HCT116 (cell line): ENCODE measurements at regions not wholly inside any gene's neighbourhood (a gene's known extent, or its start where the extent isn't known, plus 50 kb on each side); places are given as distances from the start of the nearest gene placed in this dataset.

ENCODE experiments used
- ATAC-seq: fragments of 200-7000 bp; cut with Tn5 transposase; 2 replicates; pipeline ENCODE4 v1.9.1; 2020; ENCODE audit warnings: mild to moderate bottlenecking, moderate library complexity
- BruUV-seq: library from RNA; stranded (reverse); fragments of 400-500 nt; replicated peaks from 2 replicates; lab custom pipeline; 2021; lab: Mats Ljungman, UMichigan
- CTCF ChIA-PET: fragments of 300-600 bp; sonication (Branson Sonifier 250); formaldehyde crosslinking; loops from one replicate; lab custom pipeline; 2021; ENCODE audit warnings: antibody characterized with exemption; lab: Charles Lee
- POLR2A ChIA-PET: fragments of 300-600, 350-600 bp; sonication (Branson Sonifier 250); formaldehyde crosslinking; loops from one replicate; lab custom pipeline; 2021; ENCODE audit warnings: antibody characterized with exemption; lab: Charles Lee
- RAD21 ChIA-PET, 2 experiments: fragments of 300-600 bp; sonication (Branson Sonifier 250); formaldehyde crosslinking; loops; one replicate each; lab custom pipeline; 2023; ENCODE audit warnings: low total read pairs in 2 of 2; ENCODE audit not compliant: uncharacterized antibody in 2 of 2, unreplicated experiment in 2 of 2, low non-redundant PET in 1 of 2; lab: Charles Lee
- DNase-seq: peaks from one replicate; pipeline ENCODE4 v3.0.0-alpha.2; 2010; ENCODE audit warnings: low read depth, low spot score
- H2AFZ ChIP-seq: fragments of 200-600 bp; shearing (Covaris generic), sonication (generic); 2 replicates; pipeline ENCODE4 v1.6.1; 2017; ENCODE audit warnings: low read depth, mixed run types, mixed read lengths, antibody characterized with exemption, low read length; ENCODE audit not compliant: poor library complexity, severe bottlenecking
- H3K27ac ChIP-seq: 2 replicates; pipeline ENCODE4 v1.5.1; 2012; ENCODE audit warnings: low read depth, low read length
- H3K27me3 ChIP-seq: fragments of 200-600 bp; sonication (generic); 2 replicates; pipeline ENCODE4 v1.6.1; 2016; ENCODE audit warnings: mixed run types, low read length, mixed read lengths; ENCODE audit not compliant: insufficient read depth
- H3K36me3 ChIP-seq, 2 experiments: fragments of 200-500 bp in 1 of 2; fragments of 200-600 bp in 1 of 2; sonication (Bioruptor generic) in 1 of 2; sonication (generic) in 1 of 2; 2 replicates each; pipeline versions ENCODE4 v1.5.1 to v1.6.1; 2014 to 2016; ENCODE audit warnings: low read length in 2 of 2, inconsistent platforms in 1 of 2, mixed read lengths in 1 of 2, mixed run types in 1 of 2; ENCODE audit not compliant: insufficient read depth in 2 of 2, control insufficient read depth in 1 of 2
- H3K4me1 ChIP-seq, 2 experiments: fragments of 200-600 bp in 1 of 2; sonication (generic) in 1 of 2; 2 replicates each; pipeline versions ENCODE4 v1.5.1 to v1.6.1; 2012 to 2017; ENCODE audit warnings: low read length in 2 of 2, inconsistent platforms in 1 of 2, mild to moderate bottlenecking in 1 of 2, mixed read lengths in 1 of 2, mixed run types in 1 of 2, moderate library complexity in 1 of 2; ENCODE audit not compliant: insufficient read depth in 2 of 2, control insufficient read depth in 1 of 2
- H3K4me2 ChIP-seq: fragments of 200-600 bp; sonication (generic); 2 replicates; pipeline ENCODE4 v1.6.1; 2017; ENCODE audit warnings: mixed run types, low read length, mixed read lengths
- H3K4me3 ChIP-seq, 2 experiments: fragments of 200-600 bp in 1 of 2; sonication (generic) in 1 of 2; replicated peaks in 1 of 2; 2 replicates each; pipeline ENCODE4 v1.5.1; 2011 to 2016; ENCODE audit warnings: low read length in 2 of 2, control low read depth in 1 of 2, low read depth in 1 of 2, mild to moderate bottlenecking in 1 of 2, mixed read lengths in 1 of 2, mixed run types in 1 of 2
- H3K79me2 ChIP-seq: fragments of 200-600 bp; sonication (generic); 2 replicates; pipeline ENCODE4 v1.6.1; 2017; ENCODE audit warnings: mild to moderate bottlenecking, mixed run types, low read length, moderate library complexity, mixed read lengths; ENCODE audit not compliant: insufficient read depth
- H3K9ac ChIP-seq: fragments of 200-600 bp; sonication (generic); 2 replicates; pipeline ENCODE4 v1.6.1; 2016; ENCODE audit warnings: low read length, mixed read lengths
- H3K9me2 ChIP-seq: fragments of 200-600 bp; sonication (generic), shearing (Covaris generic); 2 replicates; pipeline ENCODE4 v1.6.1; 2017; ENCODE audit warnings: mixed run types, mild to moderate bottlenecking, moderate library complexity; ENCODE audit not compliant: insufficient read depth
- H3K9me3 ChIP-seq, 2 experiments: fragments of 200-500 bp in 1 of 2; fragments of 200-600 bp in 1 of 2; sonication (Bioruptor generic) in 1 of 2; sonication (generic) in 1 of 2; 2 replicates each; pipeline ENCODE4 v1.6.1; 2014 to 2017; ENCODE audit warnings: low read length in 2 of 2, mixed read lengths in 2 of 2, inconsistent platforms in 1 of 2, low read depth in 1 of 2, mild to moderate bottlenecking in 1 of 2, mixed run types in 1 of 2, moderate library complexity in 1 of 2; ENCODE audit not compliant: control insufficient read depth in 1 of 2, insufficient read depth in 1 of 2
- H4K20me1 ChIP-seq: fragments of 200-600 bp; sonication (generic), shearing (Covaris generic); 2 replicates; pipeline ENCODE4 v1.6.1; 2017; ENCODE audit warnings: mixed run types, mild to moderate bottlenecking, moderate library complexity; ENCODE audit not compliant: insufficient read depth
- ATF3 ChIP-seq: IDR thresholded peaks from 2 replicates; pipeline ENCODE4 v1.6.1; 2012
- CBX3 ChIP-seq: IDR thresholded peaks from 2 replicates; pipeline ENCODE4 v1.6.1; 2012; ENCODE audit warnings: low read depth
- CEBPB ChIP-seq: IDR thresholded peaks from 2 replicates; pipeline ENCODE4 v1.6.1; 2012; ENCODE audit warnings: low read depth
- CTCF ChIP-seq, 3 experiments: fragments of 200-600 bp in 1 of 3; sonication (generic) in 1 of 3; IDR thresholded peaks in 2 of 3; conservative IDR thresholded peaks in 1 of 3; 2 replicates each; pipeline ENCODE4 v1.5.1; 2012 to 2017; ENCODE audit warnings: low read depth in 2 of 3, low read length in 2 of 3, antibody characterized with exemption in 1 of 3, borderline replicate concordance in 1 of 3, control low read depth in 1 of 3, mild to moderate bottlenecking in 1 of 3, mixed read lengths in 1 of 3, mixed run types in 1 of 3, moderate library complexity in 1 of 3; ENCODE audit not compliant: insufficient read depth in 1 of 3
- EGR1 ChIP-seq: IDR thresholded peaks from 2 replicates; pipeline ENCODE4 v1.6.1; 2012; ENCODE audit warnings: low read depth
- FOSL1 ChIP-seq: IDR thresholded peaks from 2 replicates; pipeline ENCODE4 v1.6.1; 2012; ENCODE audit warnings: low read depth
- JUND ChIP-seq: IDR thresholded peaks from 2 replicates; pipeline ENCODE4 v1.6.1; 2012
- POLR2A ChIP-seq: IDR thresholded peaks from 2 replicates; pipeline ENCODE4 v1.7.0; 2011; ENCODE audit warnings: borderline replicate concordance; ENCODE audit not compliant: insufficient read depth, insufficient read length; ENCODE audit errors: extremely low read depth
- POLR2AphosphoS5 ChIP-seq: IDR thresholded peaks from 2 replicates; pipeline ENCODE4 v1.6.1; 2011; ENCODE audit warnings: mild to moderate bottlenecking, low read depth, low read length, moderate library complexity
- RAD21 ChIP-seq: IDR thresholded peaks from 2 replicates; pipeline ENCODE4 v1.6.1; 2012; ENCODE audit warnings: low read depth, mild to moderate bottlenecking
- SIN3A ChIP-seq: IDR thresholded peaks from 2 replicates; pipeline ENCODE4 v1.6.1; 2012; ENCODE audit warnings: low read depth
- SP1 ChIP-seq: IDR thresholded peaks from 2 replicates; pipeline ENCODE4 v1.6.1; 2012; ENCODE audit warnings: low read depth
- SRF ChIP-seq: IDR thresholded peaks from 2 replicates; pipeline ENCODE4 v1.6.1; 2012; ENCODE audit warnings: low read depth
- YY1 ChIP-seq: IDR thresholded peaks from 2 replicates; pipeline ENCODE4 v1.6.1; 2011; ENCODE audit warnings: low read length, low read depth, moderate library complexity, mild to moderate bottlenecking; ENCODE audit not compliant: insufficient replicate concordance; ENCODE audit errors: extremely low read depth
- ZFX ChIP-seq: fragments of 450-650 bp; IDR thresholded peaks from 2 replicates; pipeline ENCODE4 v1.6.1; 2017
- intact Hi-C: fragments of 100-400 bp; cut with micrococcal nuclease; formaldehyde crosslinking; loops from 2 replicates; pipeline ENCODE4 v1.10.0; 2022
- TF ChIP-seq, protein P1 (sequence below): IDR thresholded peaks from 2 replicates; pipeline ENCODE4 v1.6.1; 2012

- Histone ChIP-seq H3K4me3 (no peak overlapping the region), H3K9ac (no peak overlapping the region), H3K4me2 (no peak overlapping the region), H2AFZ (no peak overlapping the region), H3K9me3 (peaks cover 0 to 12% of the 10 kb centered on the region in 2 experiments; a peak in 1 of 4 replicates), H3K79me2 (no peaks in the 10 kb centered on the region), H3K36me3 (no peaks in the 10 kb centered on the region), H3K4me1 (no peaks in the 10 kb centered on the region), H3K9me2 (no peaks in the 10 kb centered on the region), H3K27me3 (no peaks in the 10 kb centered on the region), H4K20me1 (no peaks in the 10 kb centered on the region), H3K27ac (no peak overlapping the region)
- no peak for TF ChIP-seq RAD21
- TF ChIP-seq EGR1: no peak
- no peak for TF ChIP-seq SIN3A
- TF ChIP-seq SRF: no peak
- TF ChIP-seq CEBPB: no peak
- POLR2A ChIA-PET: no interaction called here
- no peak for ATAC-seq
- BruUV-seq: no TSS peak
- no peak for DNase-seq
- intact Hi-C loops: no loop called here
- RAD21 ChIA-PET: no interaction called here
- CTCF ChIA-PET: no interaction called here
These were observed 445.3 kb upstream of the CCL2 start for GRCh38 chr17:33809748-33810147.

GRCh38 chr17:33811004-33811760 lies 443.9 kb upstream of the CCL2 start:
- Histone ChIP-seq H3K4me3 (no peak overlapping the region), H2AFZ (no peak overlapping the region), H3K4me2 (no peak overlapping the region), H3K9ac (no peak overlapping the region), H3K4me1 (no peaks in the 10 kb centered on the region), H3K27me3 (no peaks in the 10 kb centered on the region), H3K79me2 (no peaks in the 10 kb centered on the region), H3K27ac (no peak overlapping the region), H4K20me1 (no peaks in the 10 kb centered on the region), H3K36me3 (no peaks in the 10 kb centered on the region), H3K9me3 (peaks cover 0 to 4% of the 10 kb centered on the region in 2 experiments; a peak in 1 of 4 replicates), H3K9me2 (no peaks in the 10 kb centered on the region)
- DNase-seq (no peak), ATAC-seq (no peak)
- no TSS peak for BruUV-seq
- ChIA-PET POLR2A (no interaction called here), CTCF (no interaction called here), RAD21 (no interaction called here)
- intact Hi-C loops: no loop called here
- no peak for TF ChIP-seq JUND
- TF ChIP-seq ZFX: no peak
- no peak for TF ChIP-seq FOSL1
- no peak for TF ChIP-seq POLR2AphosphoS5
- no peak for TF ChIP-seq CBX3
- no peak for TF ChIP-seq ATF3
- TF ChIP-seq CTCF (IDR thresholded peaks at IDR 0.05 in 2 of 3, conservative IDR thresholded peaks at IDR 0.05 in 1 of 3; ENCODE audit: borderline replicate concordance in 1 of 3, insufficient read depth in 1 of 3, low read depth in 2 of 3, low read length in 2 of 3): no peak
- no peak for TF ChIP-seq RAD21
- TF ChIP-seq POLR2A: no peak
- no peak for TF ChIP-seq EGR1
- TF ChIP-seq CEBPB: no peak
- no peak for TF ChIP-seq YY1
- TF ChIP-seq, protein P1, sequence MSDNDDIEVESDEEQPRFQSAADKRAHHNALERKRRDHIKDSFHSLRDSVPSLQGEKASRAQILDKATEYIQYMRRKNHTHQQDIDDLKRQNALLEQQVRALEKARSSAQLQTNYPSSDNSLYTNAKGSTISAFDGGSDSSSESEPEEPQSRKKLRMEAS: no peak
- no peak for TF ChIP-seq SP1
